ENCODE measurements at regions not wholly inside any gene's neighbourhood (a gene's known extent, or its start where the extent isn't known, plus 50 kb on each side); places are given as distances from the start of the nearest gene placed in this dataset.

- DNase-seq, result peak in 1 of 2 donors; percentile 31
Measured at GRCh38 chr6:2534406-2535042, 216.2 kb downstream of the MYLK4 start.

- DNase-seq, result peak in 1 of 2 donors; percentile 13
Measured at GRCh38 chr6:2531426-2532215, 219.1 kb downstream of the MYLK4 start.

GRCh38 chr6:2529211-2529719, 221.5 kb downstream of the MYLK4 start:
- no peak for DNase-seq

- no peak for DNase-seq
Measured at GRCh38 chr6:2528156-2528555, 222.6 kb downstream of the MYLK4 start.

GRCh38 chr6:2526766-2527165, 224.0 kb downstream of the MYLK4 start:
- no peak for DNase-seq

- no peak for DNase-seq
Measured at GRCh38 chr6:2524090-2524489, 226.6 kb downstream of the MYLK4 start.

- DNase-seq, result no peak
Measured at GRCh38 chr6:2523061-2523460, 227.7 kb downstream of the MYLK4 start.

- peak in 1 of 2 donors; percentile 26 for DNase-seq
Measured at GRCh38 chr6:2522521-2522920, 228.2 kb downstream of the MYLK4 start.

- DNase-seq, result no peak
Measured at GRCh38 chr6:2517855-2518473, 232.8 kb downstream of the MYLK4 start.

- no peak for DNase-seq
Measured at GRCh38 chr6:2517401-2517800, 233.3 kb downstream of the MYLK4 start.

GRCh38 chr6:2516059-2516458, 234.7 kb downstream of the MYLK4 start:
- no peak for DNase-seq

- DNase-seq, result no peak
Measured at GRCh38 chr6:2514965-2515543, 235.7 kb downstream of the MYLK4 start.

GRCh38 chr6:2512802-2513201, 237.9 kb downstream of the MYLK4 start:
- no peak for DNase-seq

GRCh38 chr6:2510316-2510715, 240.4 kb downstream of the MYLK4 start:
- DNase-seq, result no peak

GRCh38 chr6:2509711-2510110, 241.0 kb downstream of the MYLK4 start:
- DNase-seq, result no peak

- DNase-seq, result no peak
Measured at GRCh38 chr6:2508071-2508470, 242.7 kb downstream of the MYLK4 start.

GRCh38 chr6:2507521-2508037, 243.1 kb downstream of the MYLK4 start:
- no peak for DNase-seq

GRCh38 chr6:2507016-2507415, 243.7 kb downstream of the MYLK4 start:
- no peak for DNase-seq

- DNase-seq, result no peak
Measured at GRCh38 chr6:2505624-2506023, 245.1 kb downstream of the MYLK4 start.

- no peak for DNase-seq
Measured at GRCh38 chr6:2504495-2505064, 246.1 kb downstream of the MYLK4 start.

- DNase-seq, result no peak
Measured at GRCh38 chr6:2503816-2504494, 246.8 kb downstream of the MYLK4 start.

GRCh38 chr6:2502998-2503674, 247.6 kb downstream of the MYLK4 start:
- no peak for DNase-seq

Data from CD4-positive, alpha-beta T cell treated with Interleukin-1 beta for 1 hour (primary cell).